Prostate gland (tissue), 2 donors: ENCODE measurements at regions not wholly inside any gene's neighbourhood (a gene's known extent, or its start where the extent isn't known, plus 50 kb on each side); places are given as distances from the start of the nearest gene placed in this dataset.

Experiments used
- POLR2A ChIP-seq: fragments of 450-650 bp; IDR thresholded peaks from one replicate; pipeline ENCODE4 v1.6.1; 2016; ENCODE audit warnings: antibody characterized with exemption, mild to moderate bottlenecking
- TF ChIP-seq, protein P1 (sequence below), 4 experiments: fragments of 200-600 bp in 2 of 4; fragments of 450-650 bp in 2 of 4; sonication (generic) in 2 of 4; IDR thresholded peaks; 1 replicate in 3 of 4; 2 replicates in 1 of 4; pipeline ENCODE4 v1.5.1; 2016 to 2019; ENCODE audit warnings: antibody characterized with exemption in 4 of 4, mild to moderate bottlenecking in 2 of 4, moderate library complexity in 2 of 4

- TF ChIP-seq, protein P1, sequence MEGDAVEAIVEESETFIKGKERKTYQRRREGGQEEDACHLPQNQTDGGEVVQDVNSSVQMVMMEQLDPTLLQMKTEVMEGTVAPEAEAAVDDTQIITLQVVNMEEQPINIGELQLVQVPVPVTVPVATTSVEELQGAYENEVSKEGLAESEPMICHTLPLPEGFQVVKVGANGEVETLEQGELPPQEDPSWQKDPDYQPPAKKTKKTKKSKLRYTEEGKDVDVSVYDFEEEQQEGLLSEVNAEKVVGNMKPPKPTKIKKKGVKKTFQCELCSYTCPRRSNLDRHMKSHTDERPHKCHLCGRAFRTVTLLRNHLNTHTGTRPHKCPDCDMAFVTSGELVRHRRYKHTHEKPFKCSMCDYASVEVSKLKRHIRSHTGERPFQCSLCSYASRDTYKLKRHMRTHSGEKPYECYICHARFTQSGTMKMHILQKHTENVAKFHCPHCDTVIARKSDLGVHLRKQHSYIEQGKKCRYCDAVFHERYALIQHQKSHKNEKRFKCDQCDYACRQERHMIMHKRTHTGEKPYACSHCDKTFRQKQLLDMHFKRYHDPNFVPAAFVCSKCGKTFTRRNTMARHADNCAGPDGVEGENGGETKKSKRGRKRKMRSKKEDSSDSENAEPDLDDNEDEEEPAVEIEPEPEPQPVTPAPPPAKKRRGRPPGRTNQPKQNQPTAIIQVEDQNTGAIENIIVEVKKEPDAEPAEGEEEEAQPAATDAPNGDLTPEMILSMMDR (IDR thresholded peaks at IDR 0.05): no peak
- TF ChIP-seq POLR2A: no peak
Measured at GRCh38 chrX:80512924-80513323, 92.7 kb downstream of the TENT5D start.
